HUES6 (cell line): ENCODE measurements at regions not wholly inside any gene's neighbourhood (a gene's known extent, or its start where the extent isn't known, plus 50 kb on each side); places are given as distances from the start of the nearest gene placed in this dataset.

Experiments
- H3K27ac ChIP-seq: 2 replicates; pipeline ENCODE4 v1.7.0; 2013; ENCODE audit warnings: low read depth, mild to moderate bottlenecking, low read length, inconsistent platforms
- H3K27me3 ChIP-seq: 2 replicates; pipeline ENCODE4 v1.6.1; 2013; ENCODE audit warnings: low read length; ENCODE audit not compliant: control insufficient read depth, insufficient read depth
- H3K36me3 ChIP-seq: 2 replicates; pipeline ENCODE4 v1.6.1; 2013; ENCODE audit warnings: low read length; ENCODE audit not compliant: control insufficient read depth, insufficient read depth
- H3K4me1 ChIP-seq: 2 replicates; pipeline ENCODE4 v1.6.1; 2013; ENCODE audit warnings: low read length; ENCODE audit not compliant: control insufficient read depth, insufficient read depth
- H3K4me3 ChIP-seq: 2 replicates; pipeline ENCODE4 v1.5.1; 2013; ENCODE audit warnings: low read depth, low read length
- H3K9ac ChIP-seq: one replicate; pipeline ENCODE4 v1.6.1; 2013; ENCODE audit warnings: mild to moderate bottlenecking, low read length
- H3K9me3 ChIP-seq: 2 replicates; pipeline ENCODE4 v1.6.1; 2013; ENCODE audit warnings: low read depth, low read length; ENCODE audit not compliant: control insufficient read depth, insufficient read depth

DNA sequence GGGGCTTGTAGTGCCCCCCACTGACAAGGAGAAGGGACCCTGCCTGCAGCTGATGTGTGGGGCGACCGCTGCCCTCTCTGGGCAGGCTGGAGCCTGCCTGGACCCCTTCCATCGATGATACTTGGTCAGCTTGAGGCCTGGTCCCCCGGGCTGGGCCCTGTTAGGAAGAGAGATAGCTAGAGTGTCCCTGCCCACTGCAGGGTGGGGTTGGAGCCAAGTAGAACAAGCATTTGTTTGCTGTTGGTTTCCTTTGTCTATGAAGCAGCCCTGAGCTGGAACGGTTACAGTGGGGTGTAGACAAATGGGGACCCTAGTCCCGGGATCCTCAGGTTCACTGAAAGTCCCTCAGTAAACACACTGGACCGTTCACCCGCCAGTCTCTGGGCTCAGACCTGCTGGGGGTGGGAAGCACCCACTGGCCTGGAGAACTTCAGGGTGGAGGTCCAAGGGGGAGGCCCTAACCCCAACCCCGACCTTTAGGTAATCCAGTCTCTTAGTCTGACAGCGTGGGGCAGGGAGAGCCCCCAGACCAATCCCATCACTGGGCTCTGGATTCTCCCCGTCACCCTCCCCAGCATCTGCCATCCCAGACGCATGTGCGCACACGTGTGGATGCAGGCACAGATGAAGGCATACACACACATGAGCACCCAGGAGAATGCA lies 204.8 kb upstream of the ZNF536 start:
- Histone ChIP-seq H3K27me3 (no peaks in the 10 kb centered on the region), H3K36me3 (no peaks in the 10 kb centered on the region), H3K9ac (no peak overlapping the region), H3K9me3 (peaks cover 3% of the 10 kb centered on the region; the same call in 1 of the 2 replicates), H3K27ac (no peak overlapping the region), H3K4me3 (no peak overlapping the region), H3K4me1 (no peaks in the 10 kb centered on the region)

DNA sequence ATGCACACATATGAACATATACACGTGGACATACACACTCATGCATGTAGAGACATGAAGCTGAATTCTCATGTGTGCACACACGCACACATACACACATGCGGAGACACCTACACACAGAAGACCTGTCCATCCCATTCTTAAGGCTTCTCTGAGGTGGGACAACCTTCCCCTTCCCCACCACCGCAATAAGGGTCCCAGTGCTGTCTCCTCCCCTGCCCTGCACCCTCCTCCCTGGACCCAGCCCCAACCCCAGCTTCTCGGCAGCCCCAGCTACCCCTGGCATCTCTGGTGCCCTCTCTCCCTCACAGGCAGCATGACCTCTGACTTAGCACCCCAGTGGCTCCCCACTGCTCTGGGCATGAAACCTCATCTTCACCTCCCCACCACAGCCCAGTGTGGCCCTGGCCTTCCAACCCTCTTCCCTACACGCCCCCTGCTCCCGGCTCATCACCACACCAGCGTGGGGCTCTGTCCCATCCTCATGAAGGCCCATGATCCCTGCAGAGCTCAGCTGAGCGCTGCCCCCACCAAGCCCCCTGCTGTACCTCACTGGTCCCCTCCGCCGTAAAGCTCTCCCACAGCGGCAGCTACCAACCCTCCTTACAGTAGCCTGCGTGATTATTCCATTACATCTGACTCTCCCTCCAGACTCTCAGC lies 204.1 kb upstream of the ZNF536 start:
- H3K9me3 ChIP-seq, result peaks cover 3% of the 10 kb centered on the region; the same call in 1 of the 2 replicates
- no peaks in the 10 kb centered on the region for H3K27me3 ChIP-seq
- no peaks in the 10 kb centered on the region for H3K4me1 ChIP-seq
- no peak overlapping the region for H3K4me3 ChIP-seq
- no peak overlapping the region for H3K27ac ChIP-seq
- no peaks in the 10 kb centered on the region for H3K36me3 ChIP-seq
- no peak overlapping the region for H3K9ac ChIP-seq

- H3K27ac ChIP-seq, result no peak overlapping the region
- H3K9ac ChIP-seq, result no peak overlapping the region
- no peaks in the 10 kb centered on the region for H3K27me3 ChIP-seq
- no peaks in the 10 kb centered on the region for H3K36me3 ChIP-seq
- H3K4me3 ChIP-seq, result no peak overlapping the region
- no peaks in the 10 kb centered on the region for H3K4me1 ChIP-seq
- H3K9me3 ChIP-seq, result peaks cover 3% of the 10 kb centered on the region; the same call in 1 of the 2 replicates
Measured at GRCh38 chr19:30168760-30169159, 203.4 kb upstream of the ZNF536 start.

DNA sequence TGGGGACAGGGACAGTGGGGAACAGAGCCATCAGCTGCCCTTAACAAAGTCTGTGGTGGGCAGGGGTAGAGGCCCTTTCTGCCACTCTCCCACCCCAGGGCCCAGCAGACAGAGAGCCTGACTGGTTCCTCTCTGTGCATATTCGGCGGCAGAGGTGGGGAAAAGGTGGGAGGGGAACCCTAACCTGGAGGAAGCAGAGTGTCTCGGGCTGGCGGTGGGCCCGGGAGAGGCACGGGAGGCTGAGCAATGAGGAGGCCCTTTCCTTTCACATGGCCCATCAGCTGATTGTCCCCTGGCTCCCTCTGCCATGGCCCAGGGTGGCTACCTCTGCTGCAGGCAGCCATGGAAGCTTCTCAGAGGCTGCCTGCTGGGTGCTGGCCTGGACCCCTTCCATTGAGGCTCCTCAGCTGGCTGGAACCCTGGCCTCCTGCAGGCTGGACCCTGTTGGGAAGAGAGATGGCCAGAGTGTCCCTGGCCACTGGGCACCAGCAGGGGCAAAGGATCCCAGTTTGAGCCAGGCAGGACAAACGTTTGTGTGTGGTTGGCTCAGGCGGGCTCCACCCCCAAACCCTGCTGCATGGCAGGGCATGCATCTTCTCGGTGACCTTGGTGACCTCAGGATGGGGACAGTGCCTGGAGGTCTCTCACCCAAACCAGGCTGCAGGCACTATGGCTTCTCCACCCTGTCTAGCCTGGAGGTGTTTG lies 202.8 kb upstream of the ZNF536 start:
- Histone ChIP-seq H3K27ac (no peak overlapping the region), H3K9ac (no peak overlapping the region), H3K27me3 (no peaks in the 10 kb centered on the region), H3K4me3 (no peak overlapping the region), H3K4me1 (no peaks in the 10 kb centered on the region), H3K36me3 (no peaks in the 10 kb centered on the region), H3K9me3 (peaks cover 3% of the 10 kb centered on the region; the same call in 1 of the 2 replicates)

GRCh38 chr19:30170081-30170480 lies 202.1 kb upstream of the ZNF536 start:
- Histone ChIP-seq H3K36me3 (no peaks in the 10 kb centered on the region), H3K27ac (no peak overlapping the region), H3K9ac (no peak overlapping the region), H3K27me3 (no peaks in the 10 kb centered on the region), H3K4me1 (no peaks in the 10 kb centered on the region), H3K4me3 (no peak overlapping the region), H3K9me3 (peaks cover 3% of the 10 kb centered on the region; the same call in 1 of the 2 replicates)

DNA sequence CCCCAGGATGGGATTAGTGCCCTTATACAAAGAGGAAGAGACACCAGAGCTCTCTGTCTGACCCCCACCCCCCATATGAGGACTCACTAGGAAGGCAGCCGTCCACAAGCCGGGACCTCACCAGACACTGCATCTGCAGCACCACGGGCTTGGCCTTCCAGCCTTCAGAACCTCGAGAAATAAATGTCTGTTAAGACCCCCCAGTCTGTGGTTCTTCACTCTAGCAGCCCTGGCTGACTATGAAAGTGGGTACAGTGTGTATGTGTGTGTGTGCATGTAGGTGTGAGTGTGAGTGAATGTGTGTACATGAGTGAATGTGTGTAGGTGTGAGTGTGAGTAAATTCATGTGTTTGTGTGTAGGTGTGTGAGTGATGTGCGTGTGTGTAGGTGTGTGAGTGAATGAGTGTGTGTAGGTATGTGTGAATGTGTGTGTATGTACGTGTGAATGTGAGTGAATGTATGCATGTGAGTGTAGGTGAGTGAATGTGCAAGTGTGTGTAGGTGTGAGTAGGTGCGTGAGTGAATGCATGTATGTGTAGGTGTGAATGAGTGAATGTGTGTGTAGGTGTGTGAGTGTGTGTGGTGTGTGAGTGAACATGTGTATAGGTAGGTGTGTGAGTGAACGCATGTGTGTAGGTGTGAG lies 201.6 kb upstream of the ZNF536 start:
- Histone ChIP-seq H3K9ac (no peak overlapping the region), H3K27me3 (no peaks in the 10 kb centered on the region), H3K27ac (no peak overlapping the region), H3K4me3 (no peak overlapping the region), H3K9me3 (peaks cover 3% of the 10 kb centered on the region; the same call in 1 of the 2 replicates), H3K4me1 (no peaks in the 10 kb centered on the region), H3K36me3 (no peaks in the 10 kb centered on the region)

GRCh38 chr19:30171138-30171635 lies 201.0 kb upstream of the ZNF536 start:
- H3K9me3 ChIP-seq, result peaks cover 3% of the 10 kb centered on the region; the same call in 1 of the 2 replicates

GRCh38 chr19:30171795-30172612 lies 200.2 kb upstream of the ZNF536 start:
- Histone ChIP-seq H3K36me3 (no peaks in the 10 kb centered on the region), H3K9ac (no peak overlapping the region), H3K27ac (no peak overlapping the region), H3K4me1 (no peaks in the 10 kb centered on the region), H3K9me3 (peaks cover 7% of the 10 kb centered on the region; the same call in 1 of the 2 replicates), H3K27me3 (no peaks in the 10 kb centered on the region), H3K4me3 (no peak overlapping the region)

More at GRCh38 chr19:30171138-30171635, 201.0 kb upstream of the ZNF536 start:
- H3K4me1 ChIP-seq, result no peaks in the 10 kb centered on the region
- H3K4me3 ChIP-seq, result no peak overlapping the region
- no peaks in the 10 kb centered on the region for H3K36me3 ChIP-seq
- no peaks in the 10 kb centered on the region for H3K27me3 ChIP-seq
- no peak overlapping the region for H3K27ac ChIP-seq
- H3K9ac ChIP-seq, result no peak overlapping the region

DNA sequence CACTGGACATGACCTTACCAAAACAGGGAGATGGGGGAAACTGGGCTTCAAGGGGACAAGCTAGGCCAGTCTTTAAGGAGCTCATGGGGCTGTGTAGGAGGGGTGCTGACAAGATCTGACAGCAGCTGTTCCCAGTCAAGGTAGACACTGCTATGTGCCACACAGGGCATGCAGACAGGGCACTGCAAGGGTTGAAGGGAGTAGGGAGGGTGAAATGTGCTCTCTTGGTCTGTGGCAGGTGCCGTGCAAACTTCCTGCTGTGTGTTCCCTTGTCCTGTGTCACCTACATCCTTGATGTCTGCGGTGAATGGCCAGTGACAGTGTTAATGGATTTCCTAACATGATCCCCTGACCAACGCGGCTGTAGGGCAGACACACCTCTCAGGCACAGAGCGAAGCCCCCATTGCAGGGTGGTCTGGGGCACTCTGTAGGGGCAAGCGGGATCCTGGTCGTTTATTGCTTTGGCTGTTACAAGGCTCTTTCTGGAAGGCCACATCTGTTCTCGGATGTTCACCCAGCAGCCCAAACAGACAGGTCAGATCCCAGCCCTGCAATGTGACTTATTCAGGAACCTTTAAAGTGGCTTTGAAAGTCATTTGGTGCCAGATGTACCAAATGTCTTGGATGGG lies 199.5 kb upstream of the ZNF536 start:
- peaks cover 7% of the 10 kb centered on the region; the same call in 1 of the 2 replicates for H3K9me3 ChIP-seq
- no peaks in the 10 kb centered on the region for H3K27me3 ChIP-seq
- no peak overlapping the region for H3K4me3 ChIP-seq
- H3K9ac ChIP-seq, result no peak overlapping the region
- H3K4me1 ChIP-seq, result no peaks in the 10 kb centered on the region
- H3K27ac ChIP-seq, result no peak overlapping the region
- no peaks in the 10 kb centered on the region for H3K36me3 ChIP-seq
